ENCODE measurements at regions not wholly inside any gene's neighbourhood (a gene's known extent, or its start where the extent isn't known, plus 50 kb on each side); places are given as distances from the start of the nearest gene placed in this dataset.

DNA sequence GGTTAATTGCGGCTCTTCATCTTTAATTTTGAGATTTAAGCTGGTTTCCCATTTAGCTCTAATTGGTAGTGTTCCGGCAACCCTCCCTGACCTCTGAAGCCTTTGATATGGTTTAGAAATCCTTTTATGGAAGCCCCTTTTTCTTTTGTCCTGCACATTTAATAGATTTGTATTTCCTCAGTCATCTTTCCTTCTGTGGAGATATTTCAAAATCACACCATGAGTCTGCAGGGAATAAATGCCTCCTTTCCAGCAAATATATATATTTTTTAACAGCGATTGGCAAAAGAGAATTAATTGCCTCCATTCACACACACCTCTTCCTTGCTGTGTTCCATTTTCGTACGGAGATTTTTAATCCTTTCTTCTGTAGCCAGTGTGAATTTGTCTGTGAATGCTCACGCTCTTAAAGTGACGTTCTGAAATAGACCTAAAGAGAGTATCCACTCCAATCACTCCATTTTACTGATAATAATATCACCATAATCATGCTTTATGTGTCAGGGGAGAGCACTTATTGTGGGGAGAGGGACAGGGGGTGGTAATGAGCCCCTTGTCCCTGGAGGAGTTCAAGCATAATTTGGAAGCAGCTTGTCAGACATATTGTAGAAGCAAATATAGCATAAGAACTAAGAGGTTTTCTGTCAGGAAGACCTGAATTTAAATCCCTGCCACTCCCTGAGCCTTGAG is 142.5 kb upstream of the SYT13 start:
- no peak for ATAC-seq (ENCODE audit: low FRiP score)
- Histone ChIP-seq H3K4me3 (ENCODE audit: low read length in 2 of 2) (no peak overlapping the region), H3K27ac (ENCODE audit: low read depth in 1 of 2, low read length in 2 of 2) (no peak overlapping the region), H3K4me1 (ENCODE audit: control insufficient read depth in 1 of 2, insufficient read depth in 2 of 2, low read length in 2 of 2) (no peaks in the 10 kb centered on the region), H3K36me3 (ENCODE audit: control insufficient read depth in 1 of 2, insufficient read depth in 2 of 2, low read length in 1 of 2) (no peaks in the 10 kb centered on the region), H3K27me3 (ENCODE audit: control insufficient read depth in 1 of 2, insufficient read depth in 2 of 2, low read length in 1 of 2) (no peaks in the 10 kb centered on the region), H3K9me3 (ENCODE audit: control insufficient read depth, low read length) (no peaks in the 10 kb centered on the region)
- intact Hi-C loops (cut with DNase I): no loop called here
- WGBS, 2 donors: 83 to 88% methylated on average over 7 of the region's 7 CpGs
- no peak for DNase-seq

DNA sequence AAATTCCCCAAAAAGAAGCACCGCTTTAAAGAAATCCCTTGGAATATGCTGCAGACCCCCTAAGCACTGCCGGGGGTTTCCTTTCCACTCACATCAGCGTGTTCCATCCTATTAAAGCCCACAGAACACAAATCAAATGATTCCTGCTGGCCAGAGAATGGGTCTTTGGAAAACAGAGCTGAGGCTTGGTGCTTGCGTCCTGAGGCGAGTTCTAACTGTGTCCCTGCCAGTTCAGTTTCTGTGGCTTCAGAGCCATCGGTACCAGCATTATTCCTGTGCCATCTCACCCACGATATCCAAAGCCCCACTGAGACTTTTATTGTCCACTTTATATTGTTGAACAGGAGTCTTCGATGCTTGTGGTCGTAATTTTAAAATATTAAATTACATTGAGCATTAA is 142.0 kb upstream of the SYT13 start:
- intact Hi-C loops (cut with DNase I): no loop called here
- no peak for ATAC-seq (ENCODE audit: low FRiP score)
- H3K27me3 ChIP-seq (ENCODE audit: control insufficient read depth in 1 of 2, insufficient read depth in 2 of 2, low read length in 1 of 2): no peaks in the 10 kb centered on the region
- no peak overlapping the region for H3K4me3 ChIP-seq (ENCODE audit: low read length in 2 of 2)
- H3K36me3 ChIP-seq (ENCODE audit: control insufficient read depth in 1 of 2, insufficient read depth in 2 of 2, low read length in 1 of 2): no peaks in the 10 kb centered on the region
- 89 to 94% methylated on average over 9 of the region's 9 CpGs for WGBS, 2 donors
- no peak overlapping the region for H3K27ac ChIP-seq (ENCODE audit: low read depth in 1 of 2, low read length in 2 of 2)
- no peaks in the 10 kb centered on the region for H3K4me1 ChIP-seq (ENCODE audit: control insufficient read depth in 1 of 2, insufficient read depth in 2 of 2, low read length in 2 of 2)
- no peak for DNase-seq
- H3K9me3 ChIP-seq (ENCODE audit: control insufficient read depth, low read length): no peaks in the 10 kb centered on the region

GRCh38 chr11:45424411-45425180 is 138.5 kb upstream of the SYT13 start:
- Histone ChIP-seq H3K9me3 (ENCODE audit: control insufficient read depth, low read length) (no peaks in the 10 kb centered on the region), H3K36me3 (ENCODE audit: control insufficient read depth in 1 of 2, insufficient read depth in 2 of 2, low read length in 1 of 2) (no peaks in the 10 kb centered on the region), H3K4me3 (ENCODE audit: low read length in 2 of 2) (no peak overlapping the region), H3K27ac (ENCODE audit: low read depth in 1 of 2, low read length in 2 of 2) (peak overlapping the region; percentile 61 to 88), H3K27me3 (ENCODE audit: control insufficient read depth in 1 of 2, insufficient read depth in 2 of 2, low read length in 1 of 2) (no peaks in the 10 kb centered on the region), H3K4me1 (ENCODE audit: control insufficient read depth in 1 of 2, insufficient read depth in 2 of 2, low read length in 2 of 2) (no peaks in the 10 kb centered on the region)
- peak; percentile 33 for ATAC-seq (ENCODE audit: low FRiP score)
- no peak for DNase-seq
- intact Hi-C loops (cut with DNase I): no loop called here
- WGBS, 2 donors: 6 to 11% methylated on average over 9 of the region's 9 CpGs

DNA sequence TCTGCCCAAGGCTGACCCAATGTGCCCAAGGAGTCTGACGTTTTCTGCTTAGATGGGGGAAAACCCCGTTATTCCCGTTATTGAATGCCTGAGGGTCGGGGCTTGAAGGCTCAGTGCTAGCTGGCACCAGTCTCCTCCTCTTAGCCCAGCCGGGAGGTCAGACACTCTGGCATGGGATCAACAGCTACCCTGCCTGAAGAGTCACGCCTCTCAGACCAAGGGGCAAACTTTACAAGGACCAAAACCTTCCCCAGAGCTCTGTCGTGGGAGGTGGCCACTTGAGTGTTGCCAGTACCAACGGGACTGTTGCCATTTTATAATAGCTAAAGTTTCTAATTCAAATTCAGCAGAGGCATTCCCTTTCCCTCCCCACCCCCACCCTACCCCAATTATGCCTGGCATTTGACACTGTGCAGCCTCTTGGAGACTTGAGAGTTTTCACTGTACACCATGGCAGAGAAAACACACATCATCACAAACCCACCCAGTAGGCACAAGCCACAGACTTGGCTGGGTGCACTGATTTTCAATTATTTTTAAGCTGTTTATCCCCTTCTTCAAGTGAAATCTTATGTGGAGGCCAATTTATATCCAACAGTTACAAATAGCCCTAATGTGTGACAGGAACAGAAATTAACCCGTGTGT is 137.5 kb upstream of the SYT13 start:
- 4 to 6% methylated on average over 9 of the region's 9 CpGs for WGBS, 2 donors
- H3K9me3 ChIP-seq (ENCODE audit: control insufficient read depth, low read length): peaks cover 1% of the 10 kb centered on the region
- H3K27ac ChIP-seq (ENCODE audit: low read depth in 1 of 2, low read length in 2 of 2): peak overlapping the region in 1 of 2 donors; percentile 88
- no peaks in the 10 kb centered on the region for H3K36me3 ChIP-seq (ENCODE audit: control insufficient read depth in 1 of 2, insufficient read depth in 2 of 2, low read length in 1 of 2)
- no peaks in the 10 kb centered on the region for H3K4me1 ChIP-seq (ENCODE audit: control insufficient read depth in 1 of 2, insufficient read depth in 2 of 2, low read length in 2 of 2)
- no peak for DNase-seq
- H3K27me3 ChIP-seq (ENCODE audit: control insufficient read depth in 1 of 2, insufficient read depth in 2 of 2, low read length in 1 of 2): no peaks in the 10 kb centered on the region
- intact Hi-C loops (cut with DNase I): no loop called here
- ATAC-seq (ENCODE audit: low FRiP score): no peak
- no peak overlapping the region for H3K4me3 ChIP-seq (ENCODE audit: low read length in 2 of 2)

- Histone ChIP-seq H3K27ac (ENCODE audit: low read depth in 1 of 2, low read length in 2 of 2) (no peak overlapping the region), H3K4me3 (ENCODE audit: low read length in 2 of 2) (no peak overlapping the region), H3K27me3 (ENCODE audit: control insufficient read depth in 1 of 2, insufficient read depth in 2 of 2, low read length in 1 of 2) (no peaks in the 10 kb centered on the region), H3K9me3 (ENCODE audit: control insufficient read depth, low read length) (peaks cover 1% of the 10 kb centered on the region), H3K4me1 (ENCODE audit: control insufficient read depth in 1 of 2, insufficient read depth in 2 of 2, low read length in 2 of 2) (no peaks in the 10 kb centered on the region), H3K36me3 (ENCODE audit: control insufficient read depth in 1 of 2, insufficient read depth in 2 of 2, low read length in 1 of 2) (no peaks in the 10 kb centered on the region)
- DNase-seq: no peak
- intact Hi-C loops (cut with DNase I): no loop called here
- no peak for ATAC-seq (ENCODE audit: low FRiP score)
- WGBS, 2 donors: 30 to 31% methylated on average over 6 of the region's 6 CpGs
Measured at GRCh38 chr11:45423036-45423435, 136.9 kb upstream of the SYT13 start.

GRCh38 chr11:45414088-45414487 is 127.9 kb upstream of the SYT13 start:
- no peak overlapping the region for H3K4me3 ChIP-seq (ENCODE audit: low read length in 2 of 2)
- H3K36me3 ChIP-seq (ENCODE audit: control insufficient read depth in 1 of 2, insufficient read depth in 2 of 2, low read length in 1 of 2): no peaks in the 10 kb centered on the region
- no peaks in the 10 kb centered on the region for H3K4me1 ChIP-seq (ENCODE audit: control insufficient read depth in 1 of 2, insufficient read depth in 2 of 2, low read length in 2 of 2)
- WGBS, 2 donors: 81 to 84% methylated on average over 3 of the region's 3 CpGs
- H3K9me3 ChIP-seq (ENCODE audit: control insufficient read depth, low read length): peaks cover 2% of the 10 kb centered on the region
- intact Hi-C loops (cut with DNase I): no loop called here
- ATAC-seq (ENCODE audit: low FRiP score) (no peak), DNase-seq (no peak)
- H3K27me3 ChIP-seq (ENCODE audit: control insufficient read depth in 1 of 2, insufficient read depth in 2 of 2, low read length in 1 of 2): no peaks in the 10 kb centered on the region
- no peak overlapping the region for H3K27ac ChIP-seq (ENCODE audit: low read depth in 1 of 2, low read length in 2 of 2)

DNA sequence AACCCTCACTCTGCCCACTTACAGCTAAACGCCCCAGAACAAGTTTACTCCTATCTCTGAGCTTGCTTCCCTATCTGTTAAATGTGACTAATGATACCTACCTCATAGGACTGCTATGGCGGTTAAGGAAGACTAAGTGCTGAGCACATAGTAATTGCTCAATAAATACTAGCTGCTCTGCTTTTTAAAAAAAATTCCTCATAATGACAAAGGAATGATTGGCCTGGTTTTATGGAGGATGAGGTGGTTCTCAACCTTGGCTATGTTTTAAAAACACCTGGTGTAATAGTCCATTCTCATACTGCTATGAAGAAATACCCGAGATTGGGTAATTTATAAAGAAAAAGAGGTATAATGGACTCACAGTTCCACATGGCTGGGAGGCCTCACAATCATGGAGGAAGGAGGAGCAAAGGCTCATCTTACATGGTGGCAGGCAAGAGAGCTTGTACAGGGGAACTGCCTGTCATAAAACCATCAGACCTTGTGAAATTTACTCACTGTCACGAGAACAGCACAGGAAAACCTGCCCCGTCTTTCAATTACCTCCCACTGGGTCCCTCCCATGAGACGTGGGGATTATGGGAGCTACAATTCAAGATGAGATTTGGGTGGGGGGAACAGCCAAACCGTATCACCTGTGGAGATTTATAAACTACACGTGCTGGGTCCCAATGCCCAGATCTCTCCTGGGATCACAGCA is 127.2 kb upstream of the SYT13 start:
- no peak overlapping the region for H3K4me3 ChIP-seq (ENCODE audit: low read length in 2 of 2)
- no peaks in the 10 kb centered on the region for H3K4me1 ChIP-seq (ENCODE audit: control insufficient read depth in 1 of 2, insufficient read depth in 2 of 2, low read length in 2 of 2)
- no peak for ATAC-seq (ENCODE audit: low FRiP score)
- no peaks in the 10 kb centered on the region for H3K36me3 ChIP-seq (ENCODE audit: control insufficient read depth in 1 of 2, insufficient read depth in 2 of 2, low read length in 1 of 2)
- 77 to 89% methylated on average over 8 of the region's 8 CpGs for whole genome bisulfite sequencing, 2 donors
- H3K9me3 ChIP-seq (ENCODE audit: control insufficient read depth, low read length): peaks cover 2% of the 10 kb centered on the region
- DNase-seq: no peak
- no peak overlapping the region for H3K27ac ChIP-seq (ENCODE audit: low read depth in 1 of 2, low read length in 2 of 2)
- no peaks in the 10 kb centered on the region for H3K27me3 ChIP-seq (ENCODE audit: control insufficient read depth in 1 of 2, insufficient read depth in 2 of 2, low read length in 1 of 2)
- intact Hi-C loops (cut with DNase I): no loop called here

DNA sequence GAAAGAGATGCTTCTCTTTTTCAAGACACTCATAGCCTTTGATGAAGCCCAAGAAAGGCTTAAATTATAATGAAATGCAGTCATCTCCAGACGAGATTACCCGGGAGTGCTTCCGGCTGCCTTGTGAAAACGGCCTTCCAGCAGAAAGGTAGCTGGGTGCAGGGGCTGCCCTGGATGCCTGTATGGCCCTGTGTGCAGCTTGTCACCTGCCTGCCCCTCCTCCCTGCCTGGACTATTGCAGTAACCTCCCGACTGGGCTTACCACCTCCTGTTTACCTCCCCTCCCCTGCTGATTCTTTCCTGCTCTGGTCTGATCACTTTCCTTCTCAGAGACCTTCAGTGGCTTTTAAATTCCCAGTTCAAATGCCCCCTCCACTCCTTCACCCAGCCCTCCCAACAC is 126.4 kb upstream of the SYT13 start:
- WGBS, 2 donors: 77 to 91% methylated on average over 5 of the region's 5 CpGs

More for the DNA sequence above, 126.4 kb upstream of the SYT13 start:
- no peak overlapping the region for H3K27ac ChIP-seq (ENCODE audit: low read depth in 1 of 2, low read length in 2 of 2)
- H3K4me1 ChIP-seq (ENCODE audit: control insufficient read depth in 1 of 2, insufficient read depth in 2 of 2, low read length in 2 of 2): no peaks in the 10 kb centered on the region
- intact Hi-C loops (cut with DNase I): no loop called here
- H3K4me3 ChIP-seq (ENCODE audit: low read length in 2 of 2): no peak overlapping the region
- no peaks in the 10 kb centered on the region for H3K27me3 ChIP-seq (ENCODE audit: control insufficient read depth in 1 of 2, insufficient read depth in 2 of 2, low read length in 1 of 2)
- no peak for ATAC-seq (ENCODE audit: low FRiP score)
- H3K9me3 ChIP-seq (ENCODE audit: control insufficient read depth, low read length): peaks cover 2% of the 10 kb centered on the region
- no peaks in the 10 kb centered on the region for H3K36me3 ChIP-seq (ENCODE audit: control insufficient read depth in 1 of 2, insufficient read depth in 2 of 2, low read length in 1 of 2)
- DNase-seq: no peak

Measured in aorta (tissue), 5 donors.